ENCODE measurements at regions not wholly inside any gene's neighbourhood (a gene's known extent, or its start where the extent isn't known, plus 50 kb on each side); places are given as distances from the start of the nearest gene placed in this dataset.

DNA sequence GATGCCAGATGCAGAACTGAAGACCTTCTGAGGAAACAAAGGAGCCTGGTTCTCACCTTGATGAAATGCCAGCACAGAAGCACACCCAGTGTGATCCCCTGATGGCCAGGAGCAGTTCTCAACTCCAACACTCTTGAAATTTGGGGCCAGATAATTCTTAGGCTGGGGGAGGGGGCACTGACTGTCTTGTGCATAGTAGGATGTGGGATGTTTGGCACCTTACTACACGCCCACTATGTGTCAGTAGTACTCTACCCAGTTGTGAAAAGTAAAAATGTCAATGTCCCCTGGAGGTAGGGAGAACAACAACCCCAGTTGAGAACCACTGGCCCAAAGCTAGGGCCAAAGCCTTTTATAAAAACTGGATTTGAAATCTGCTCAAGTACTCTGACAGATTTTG, 398.3 kb upstream of the ARID1B start:
- TF ChIP-seq, protein P1, sequence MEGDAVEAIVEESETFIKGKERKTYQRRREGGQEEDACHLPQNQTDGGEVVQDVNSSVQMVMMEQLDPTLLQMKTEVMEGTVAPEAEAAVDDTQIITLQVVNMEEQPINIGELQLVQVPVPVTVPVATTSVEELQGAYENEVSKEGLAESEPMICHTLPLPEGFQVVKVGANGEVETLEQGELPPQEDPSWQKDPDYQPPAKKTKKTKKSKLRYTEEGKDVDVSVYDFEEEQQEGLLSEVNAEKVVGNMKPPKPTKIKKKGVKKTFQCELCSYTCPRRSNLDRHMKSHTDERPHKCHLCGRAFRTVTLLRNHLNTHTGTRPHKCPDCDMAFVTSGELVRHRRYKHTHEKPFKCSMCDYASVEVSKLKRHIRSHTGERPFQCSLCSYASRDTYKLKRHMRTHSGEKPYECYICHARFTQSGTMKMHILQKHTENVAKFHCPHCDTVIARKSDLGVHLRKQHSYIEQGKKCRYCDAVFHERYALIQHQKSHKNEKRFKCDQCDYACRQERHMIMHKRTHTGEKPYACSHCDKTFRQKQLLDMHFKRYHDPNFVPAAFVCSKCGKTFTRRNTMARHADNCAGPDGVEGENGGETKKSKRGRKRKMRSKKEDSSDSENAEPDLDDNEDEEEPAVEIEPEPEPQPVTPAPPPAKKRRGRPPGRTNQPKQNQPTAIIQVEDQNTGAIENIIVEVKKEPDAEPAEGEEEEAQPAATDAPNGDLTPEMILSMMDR (IDR thresholded peaks at IDR 0.05) = no peak
- TF ChIP-seq POLR2A (IDR thresholded peaks at IDR 0.05) = no peak
